Mesodermal cell (in vitro differentiated cells): ENCODE measurements at regions not wholly inside any gene's neighbourhood (a gene's known extent, or its start where the extent isn't known, plus 50 kb on each side); places are given as distances from the start of the nearest gene placed in this dataset.

Experiments
- H3K27ac ChIP-seq: 2 replicates; pipeline ENCODE4 v1.7.0; 2013; ENCODE audit warnings: mild to moderate bottlenecking, low read depth, low read length, moderate library complexity; ENCODE audit not compliant: severe bottlenecking
- H3K36me3 ChIP-seq: 2 replicates; pipeline ENCODE4 v1.7.1; 2013; ENCODE audit warnings: mild to moderate bottlenecking, low read length, moderate library complexity; ENCODE audit not compliant: control insufficient read depth, insufficient read depth
- H3K4me1 ChIP-seq: one replicate; pipeline ENCODE4 v1.7.1; 2013; ENCODE audit warnings: mild to moderate bottlenecking, low read length; ENCODE audit not compliant: insufficient read depth, control insufficient read depth, poor library complexity, severe bottlenecking
- H3K4me3 ChIP-seq: 2 replicates; pipeline ENCODE4 v1.7.0; 2013; ENCODE audit warnings: low read length, control low read depth, mild to moderate bottlenecking; ENCODE audit not compliant: insufficient read depth, poor library complexity, severe bottlenecking; ENCODE audit errors: extremely low read depth
- H3K9me3 ChIP-seq: 2 replicates; pipeline ENCODE4 v1.7.1; 2013; ENCODE audit warnings: mild to moderate bottlenecking, low read length, moderate library complexity; ENCODE audit not compliant: control insufficient read depth
- WGBS, 2 experiments: methylation state at CpG; one replicate each; pipeline ENCODE4 v1.1.5; 2013; ENCODE audit warnings: missing lambda C conversion rate in 2 of 2; ENCODE audit not compliant: insufficient coverage in 2 of 2; 5-methylcytosine and 5-hydroxymethylcytosine counted together

DNA sequence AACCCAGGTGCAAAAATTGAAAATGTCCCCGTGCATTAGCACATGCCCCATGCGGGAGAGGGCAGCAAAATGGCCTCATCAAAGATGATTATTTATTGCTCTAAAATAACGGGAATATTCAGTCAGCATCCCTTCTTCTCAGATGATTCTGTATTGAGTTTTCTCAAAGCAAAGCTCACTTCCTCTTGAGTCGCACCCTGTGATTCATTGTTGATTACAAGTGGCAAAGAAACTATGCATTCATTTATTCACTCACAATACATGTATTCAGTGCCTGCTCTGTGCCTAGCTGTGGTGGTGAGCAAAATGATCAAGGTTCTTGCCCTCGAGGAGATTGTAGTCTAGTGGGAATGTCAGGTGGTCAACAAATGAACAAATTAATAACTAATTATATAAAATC lies 226.0 kb upstream of the KAZN start:
- Histone ChIP-seq H3K36me3 (no peaks in the 10 kb centered on the region), H3K4me1 (no peaks in the 10 kb centered on the region), H3K9me3 (no peaks in the 10 kb centered on the region), H3K27ac (no peak overlapping the region), H3K4me3 (no peak overlapping the region)
- 97 to 100% methylated on average over 1 to 3 of the region's 5 CpGs for WGBS, 2 experiments

DNA sequence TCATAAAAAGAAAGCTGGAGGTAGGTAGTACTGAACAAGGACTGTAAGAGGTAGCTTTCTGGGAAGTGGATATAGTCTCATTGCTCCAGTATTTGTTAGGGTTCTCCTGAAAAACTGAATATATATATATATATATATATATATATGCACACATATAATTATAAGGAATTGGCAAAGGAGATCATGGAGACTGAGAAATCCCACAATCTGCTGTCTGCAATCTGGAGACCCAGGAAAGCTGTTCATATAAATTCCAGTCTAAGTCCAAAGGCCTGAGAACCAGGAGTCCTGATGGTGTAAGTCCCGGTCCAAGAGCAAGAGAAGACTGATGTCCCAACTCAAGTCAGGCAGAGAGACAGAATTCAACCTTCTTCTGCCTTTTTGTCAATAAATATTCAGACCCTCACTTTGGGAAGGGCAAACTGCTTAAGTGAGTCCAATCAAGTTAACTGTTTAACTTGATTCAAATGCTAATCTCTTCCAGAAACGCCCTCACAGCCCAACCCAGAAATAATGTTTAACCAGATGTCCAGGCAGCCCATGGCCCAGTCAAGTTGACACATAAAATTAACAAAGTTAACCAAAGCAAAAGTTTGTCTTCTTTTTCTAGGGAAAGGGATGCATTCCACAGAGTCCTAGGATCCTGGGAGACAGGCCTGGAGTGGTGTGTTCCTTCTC lies 225.3 kb upstream of the KAZN start:
- WGBS, 2 experiments: 92% methylated on average over 2 of the region's 2 CpGs; no CpG with 5 or more reads in 1 of the 2 experiments
- Histone ChIP-seq H3K4me1 (no peaks in the 10 kb centered on the region), H3K27ac (no peak overlapping the region), H3K36me3 (no peaks in the 10 kb centered on the region), H3K9me3 (no peaks in the 10 kb centered on the region), H3K4me3 (no peak overlapping the region)

DNA sequence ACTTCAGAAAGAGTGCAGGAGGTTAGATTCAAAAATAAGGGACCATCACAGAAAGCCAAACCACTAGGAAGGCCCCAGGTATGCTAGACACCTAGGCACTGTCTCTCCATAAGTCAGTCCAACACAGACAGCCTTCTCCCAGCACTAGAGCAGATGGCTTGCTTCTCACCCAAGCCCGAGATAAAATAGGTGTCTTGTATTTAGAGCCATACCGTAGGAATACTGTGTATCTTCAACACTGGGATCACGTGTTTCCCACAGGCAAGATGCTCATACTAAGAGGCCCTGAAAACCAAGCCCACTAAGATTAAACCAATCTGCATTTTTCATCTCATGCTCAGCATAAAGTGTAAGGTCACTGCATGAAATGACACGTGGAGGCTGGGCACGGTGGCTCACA lies 223.3 kb upstream of the KAZN start:
- H3K4me3 ChIP-seq: no peak overlapping the region
- H3K4me1 ChIP-seq: no peaks in the 10 kb centered on the region
- no peaks in the 10 kb centered on the region for H3K9me3 ChIP-seq
- no peak overlapping the region for H3K27ac ChIP-seq
- H3K36me3 ChIP-seq: no peaks in the 10 kb centered on the region
- 88 to 94% methylated on average over 2 to 4 of the region's 5 CpGs for WGBS, 2 experiments

DNA sequence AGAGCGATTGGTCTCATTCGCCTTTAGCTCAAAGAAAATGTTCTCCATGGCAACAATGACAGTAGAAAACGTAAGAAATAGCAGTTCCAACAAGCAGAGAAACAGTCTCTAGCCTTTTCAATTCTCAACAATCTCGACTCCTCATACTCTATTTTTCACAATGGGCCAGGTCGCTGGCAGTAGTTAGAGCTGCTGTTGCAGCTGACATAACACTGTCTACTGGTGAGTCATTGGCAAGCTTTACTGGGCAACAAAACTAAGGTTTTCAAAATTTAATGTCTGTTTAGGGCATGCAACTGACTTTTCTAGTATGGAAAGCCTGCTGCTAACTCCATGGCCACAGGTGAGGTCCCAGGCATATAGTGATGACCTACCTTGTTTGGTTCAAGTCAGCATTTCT lies 221.1 kb upstream of the KAZN start:
- no peaks in the 10 kb centered on the region for H3K36me3 ChIP-seq
- H3K9me3 ChIP-seq: no peaks in the 10 kb centered on the region
- 85 to 92% methylated on average over 5 of the region's 5 CpGs for WGBS, 2 experiments
- no peaks in the 10 kb centered on the region for H3K4me1 ChIP-seq
- no peak overlapping the region for H3K4me3 ChIP-seq
- H3K27ac ChIP-seq: no peak overlapping the region

DNA sequence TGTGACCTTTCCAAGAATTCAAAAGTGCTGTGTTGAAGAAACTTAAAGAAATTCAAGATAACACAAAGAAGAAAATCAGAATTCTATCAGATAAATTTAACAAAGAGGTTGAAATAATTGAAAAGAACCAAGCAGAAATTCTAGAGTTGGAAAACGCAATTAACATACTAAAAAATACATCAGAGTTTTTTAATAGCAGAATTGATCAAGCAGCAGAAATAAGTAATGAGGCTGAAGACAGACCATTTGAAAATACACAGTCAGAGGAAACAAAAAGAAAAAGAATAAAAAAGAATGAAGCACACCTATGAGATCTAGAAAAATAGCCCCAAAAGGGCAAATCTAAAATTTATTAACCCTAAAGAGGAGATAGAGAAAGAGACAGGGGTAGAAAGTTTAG lies 218.1 kb upstream of the KAZN start:
- WGBS, 2 experiments: no CpG with 5 or more reads among the region's 1 CpG
- no peaks in the 10 kb centered on the region for H3K4me1 ChIP-seq
- no peak overlapping the region for H3K4me3 ChIP-seq
- H3K27ac ChIP-seq: no peak overlapping the region
- no peaks in the 10 kb centered on the region for H3K36me3 ChIP-seq
- H3K9me3 ChIP-seq: no peaks in the 10 kb centered on the region

DNA sequence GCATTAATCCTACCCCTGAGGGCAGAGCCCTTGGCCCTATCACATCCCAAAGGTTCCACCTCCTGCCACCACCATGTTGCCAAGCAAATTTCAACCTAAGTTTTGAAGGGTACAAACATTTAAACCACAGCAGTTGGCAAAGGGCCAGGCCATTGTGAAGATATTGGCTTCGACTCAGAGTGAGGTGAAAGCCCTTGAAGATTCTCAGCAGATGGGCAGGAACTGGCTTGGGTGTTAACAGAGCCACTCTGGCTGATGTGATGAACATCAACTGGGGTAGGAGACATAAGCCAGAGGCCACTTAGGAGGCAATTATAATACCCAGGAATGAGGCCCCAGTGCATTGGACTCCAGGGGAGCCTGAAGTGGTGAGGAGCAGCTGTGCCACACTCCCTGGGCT lies 207.7 kb upstream of the KAZN start:
- H3K9me3 ChIP-seq: no peaks in the 10 kb centered on the region
- H3K27ac ChIP-seq: no peak overlapping the region
- WGBS, 2 experiments: 80 to 91% methylated on average over 1 of the region's 1 CpG
- no peak overlapping the region for H3K4me3 ChIP-seq
- H3K36me3 ChIP-seq: no peaks in the 10 kb centered on the region
- no peaks in the 10 kb centered on the region for H3K4me1 ChIP-seq

DNA sequence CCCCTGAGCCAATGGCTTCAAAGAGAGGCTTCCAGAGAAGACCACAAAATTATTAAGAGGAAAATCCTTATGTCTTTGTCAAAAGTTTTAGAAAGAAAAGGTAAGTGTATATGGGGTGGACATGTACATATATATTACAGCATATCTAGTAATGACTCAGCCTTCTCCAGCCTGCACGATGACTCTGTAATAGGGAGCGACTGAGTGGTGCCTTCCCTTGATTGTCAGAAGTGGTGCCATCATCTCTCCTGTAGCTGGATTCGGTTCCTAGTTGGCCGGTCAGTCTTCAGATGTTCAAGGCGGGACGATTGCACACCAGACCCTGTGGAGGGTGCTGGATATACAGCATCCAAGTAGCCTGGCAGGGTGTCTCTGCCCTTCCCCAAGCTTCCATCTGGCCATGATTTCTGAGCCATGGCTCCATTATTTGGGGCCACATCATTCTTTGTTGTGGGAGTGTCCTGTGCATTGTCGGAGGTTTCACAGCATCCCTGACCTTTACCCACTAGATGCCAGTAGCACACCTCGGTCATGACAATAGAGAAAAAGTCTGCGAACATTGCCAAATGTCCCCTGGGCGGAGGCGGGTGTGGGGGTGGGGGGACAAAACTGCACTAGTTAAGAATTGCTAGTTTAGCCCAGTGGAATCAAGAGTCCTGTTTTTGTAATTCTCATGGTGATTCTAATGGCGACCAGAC lies 206.2 kb upstream of the KAZN start:
- 91 to 95% methylated on average over 9 to 10 of the region's 12 CpGs for WGBS, 2 experiments
- Histone ChIP-seq H3K9me3 (no peaks in the 10 kb centered on the region), H3K4me1 (no peaks in the 10 kb centered on the region), H3K4me3 (no peak overlapping the region), H3K36me3 (no peaks in the 10 kb centered on the region), H3K27ac (no peak overlapping the region)

DNA sequence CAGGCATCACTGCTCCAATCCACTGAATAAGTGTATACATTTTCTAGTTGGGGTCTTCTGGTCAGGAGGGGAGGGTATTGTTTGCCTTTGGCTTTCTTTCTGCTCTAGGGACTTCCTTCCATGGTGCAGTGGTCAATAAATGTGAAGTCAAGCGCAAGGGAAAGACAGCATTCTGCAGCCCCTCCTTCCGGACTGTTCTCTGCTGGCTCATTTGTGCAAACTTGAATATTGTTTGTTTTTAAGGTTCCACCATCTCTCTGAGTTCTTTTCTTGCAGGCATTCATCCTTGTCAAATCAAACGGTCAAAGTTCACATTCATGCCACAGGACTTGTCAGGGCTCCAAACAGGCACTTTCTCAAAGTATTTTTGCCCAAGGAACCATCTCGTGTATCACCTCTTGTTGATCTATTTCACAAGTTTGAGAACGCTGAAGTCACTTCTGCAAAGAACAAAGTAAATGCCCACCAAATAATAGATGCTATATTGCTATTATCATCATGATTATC lies 205.6 kb upstream of the KAZN start:
- 83 to 98% methylated on average over 2 to 4 of the region's 5 CpGs for WGBS, 2 experiments
- H3K27ac ChIP-seq: no peak overlapping the region
- no peaks in the 10 kb centered on the region for H3K4me1 ChIP-seq
- H3K9me3 ChIP-seq: no peaks in the 10 kb centered on the region
- H3K4me3 ChIP-seq: no peak overlapping the region
- H3K36me3 ChIP-seq: no peaks in the 10 kb centered on the region

DNA sequence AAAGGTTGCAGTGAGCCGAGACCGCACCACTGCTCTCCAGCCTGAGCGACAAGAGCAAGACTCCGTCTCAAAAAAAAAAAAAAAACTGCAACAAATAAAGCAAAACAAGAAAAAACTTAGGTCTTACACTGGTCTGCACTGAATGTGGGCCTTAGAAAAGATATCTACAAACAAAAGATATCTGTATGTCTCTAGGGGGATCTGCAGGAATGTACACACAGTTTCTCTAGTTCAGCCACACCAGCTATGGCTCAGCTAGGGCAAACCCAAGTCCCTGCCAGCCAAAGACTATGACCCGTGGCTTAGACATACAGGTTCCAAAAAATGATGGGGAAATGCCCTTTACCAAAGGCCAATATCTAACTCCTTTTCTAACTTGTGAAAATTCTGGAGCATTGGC lies 202.4 kb upstream of the KAZN start:
- WGBS, 2 experiments: 67 to 89% methylated on average over 1 to 3 of the region's 5 CpGs
- Histone ChIP-seq H3K36me3 (no peaks in the 10 kb centered on the region), H3K9me3 (no peaks in the 10 kb centered on the region), H3K4me3 (no peak overlapping the region), H3K27ac (no peak overlapping the region), H3K4me1 (no peaks in the 10 kb centered on the region)

DNA sequence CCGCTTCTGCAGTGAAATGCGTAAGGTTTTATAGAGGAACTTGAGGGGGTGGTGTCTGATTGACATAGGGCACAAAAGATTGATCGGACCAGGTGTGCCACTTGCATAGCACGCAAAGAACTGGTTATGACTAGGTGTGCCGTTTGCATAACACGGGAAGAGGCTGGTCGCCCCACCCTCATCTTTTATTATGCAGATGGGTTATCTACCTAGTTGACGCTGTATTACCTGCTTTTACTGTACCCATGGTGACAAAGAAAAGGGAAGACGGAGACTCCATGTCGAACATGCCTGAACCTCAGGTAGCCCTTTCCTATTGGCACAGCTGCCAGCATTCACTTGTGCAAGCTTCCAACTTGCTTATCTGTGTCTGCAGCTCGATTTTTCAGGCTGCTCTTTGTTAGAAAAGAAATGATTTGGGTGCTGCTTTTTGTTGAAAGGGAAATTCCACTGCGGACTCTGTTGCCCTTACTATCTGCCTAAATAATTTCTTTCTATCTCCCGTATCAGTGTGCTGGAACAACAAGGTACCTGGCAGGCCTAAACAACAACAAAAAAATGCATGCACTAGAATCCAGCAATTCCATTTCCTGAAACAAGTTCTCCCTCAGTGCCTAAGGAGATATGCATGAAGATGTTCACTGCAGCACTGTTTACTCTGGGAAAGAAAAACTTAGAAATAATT lies 194.4 kb upstream of the KAZN start:
- 84 to 93% methylated on average over 10 to 11 of the region's 13 CpGs for whole genome bisulfite sequencing, 2 experiments
- no peaks in the 10 kb centered on the region for H3K4me1 ChIP-seq
- H3K27ac ChIP-seq: no peak overlapping the region
- no peaks in the 10 kb centered on the region for H3K9me3 ChIP-seq
- H3K4me3 ChIP-seq: no peak overlapping the region
- H3K36me3 ChIP-seq: no peaks in the 10 kb centered on the region
